HG02763 (cell line): ENCODE measurements at regions not wholly inside any gene's neighbourhood (a gene's known extent, or its start where the extent isn't known, plus 50 kb on each side); places are given as distances from the start of the nearest gene placed in this dataset.
"Not testable (repeated sequence)": the region's sequence is repeated elsewhere in the genome, so short reads cannot be mapped to it uniquely, and the experiment has no call there.

Source experiments
- ATAC-seq: cut with Tn5 transposase; IDR thresholded peaks from one replicate; pipeline ENCODE4 v1.9.1; 2021; ENCODE audit warnings: mild to moderate bottlenecking, moderate library complexity; ENCODE audit not compliant: unreplicated experiment

- ATAC-seq, result no peak
Measured at GRCh38 chr6:163867518-163868292, 453.2 kb downstream of the QKI start.

- no peak for ATAC-seq
Measured at GRCh38 chr6:163866192-163866591, 451.7 kb downstream of the QKI start.

- no peak for ATAC-seq
Measured at GRCh38 chr6:163863565-163863964, 449.0 kb downstream of the QKI start.

GRCh38 chr6:163862701-163863100, 448.2 kb downstream of the QKI start:
- no peak for ATAC-seq

GRCh38 chr6:163861627-163862026, 447.1 kb downstream of the QKI start:
- no peak for ATAC-seq

GRCh38 chr6:163860287-163861081, 446.0 kb downstream of the QKI start:
- ATAC-seq, result no peak

- not testable (repeated sequence) for ATAC-seq
Measured at GRCh38 chr6:163858870-163859269, 444.4 kb downstream of the QKI start.

- no peak for ATAC-seq
Measured at GRCh38 chr6:163857421-163857820, 442.9 kb downstream of the QKI start.

GRCh38 chr6:163850874-163851273, 436.4 kb downstream of the QKI start:
- no peak for ATAC-seq

- ATAC-seq, result no peak
Measured at GRCh38 chr6:163844761-163845160, 430.2 kb downstream of the QKI start.

GRCh38 chr6:163844357-163844756, 429.8 kb downstream of the QKI start:
- ATAC-seq, result no peak

GRCh38 chr6:163843218-163843617, 428.7 kb downstream of the QKI start:
- ATAC-seq, result no peak

- no peak for ATAC-seq
Measured at GRCh38 chr6:163842467-163842866, 427.9 kb downstream of the QKI start.

- no peak for ATAC-seq
Measured at GRCh38 chr6:163841733-163842132, 427.2 kb downstream of the QKI start.

GRCh38 chr6:163841326-163841725, 426.8 kb downstream of the QKI start:
- no peak for ATAC-seq

- no peak for ATAC-seq
Measured at GRCh38 chr6:163840880-163841279, 426.4 kb downstream of the QKI start.

GRCh38 chr6:163839296-163839695, 424.8 kb downstream of the QKI start:
- ATAC-seq, result no peak

GRCh38 chr6:163837691-163838431, 423.3 kb downstream of the QKI start:
- no peak for ATAC-seq

- no peak for ATAC-seq
Measured at GRCh38 chr6:163836876-163837690, 422.6 kb downstream of the QKI start.

GRCh38 chr6:163835439-163836171, 421.1 kb downstream of the QKI start:
- ATAC-seq, result no peak
